Mucosa of descending colon (tissue), 3 donors: ENCODE measurements at regions not wholly inside any gene's neighbourhood (a gene's known extent, or its start where the extent isn't known, plus 50 kb on each side); places are given as distances from the start of the nearest gene placed in this dataset.

ENCODE experiments used
- ATAC-seq: fragments of 200-7000 bp; cut with Tn5 transposase; one replicate; pipeline ENCODE4 v1.9.1; 2020; ENCODE audit warnings: mild to moderate bottlenecking, moderate library complexity
- DNase-seq, 3 donors: peaks; one replicate each; pipeline ENCODE4 v3.0.0-alpha.2; 2020
- H3K36me3 ChIP-seq: fragments of 200-600 bp; one replicate; pipeline ENCODE4 v1.8.0; 2021; ENCODE audit warnings: low read depth, mild to moderate bottlenecking
- H3K4me1 ChIP-seq: fragments of 200-600 bp; one replicate; pipeline ENCODE4 v1.8.0; 2021; ENCODE audit warnings: low read depth, mild to moderate bottlenecking
- H3K4me3 ChIP-seq: fragments of 200-600 bp; one replicate; pipeline ENCODE4 v1.8.0; 2021; ENCODE audit warnings: mild to moderate bottlenecking
- H3K9me3 ChIP-seq: fragments of 200-600 bp; one replicate; pipeline ENCODE4 v1.8.0; 2021; ENCODE audit warnings: mild to moderate bottlenecking
- intact Hi-C, 2 donors: fragments of 100-400 bp; cut with DNase I in 1 of 2; cut with micrococcal nuclease in 1 of 2; formaldehyde crosslinking; loops; one replicate each; pipeline versions ENCODE4 v1.11.0 to v1.11.1; 2022; cut with DNase I, micrococcal nuclease
- TF ChIP-seq, protein P1 (sequence below): fragments of 200-600 bp; IDR thresholded peaks from one replicate; pipeline ENCODE4 v1.8.0; 2022; ENCODE audit warnings: antibody characterized with exemption, mild to moderate bottlenecking
- donor health status: DM: no; HTN: no; CAD: no; lungs with moderate emphysema.
- donor health status: DM: no; HTN: no; CAD: no.
- donor health status: DM: no; HTN: yes; CAD: no.

DNA sequence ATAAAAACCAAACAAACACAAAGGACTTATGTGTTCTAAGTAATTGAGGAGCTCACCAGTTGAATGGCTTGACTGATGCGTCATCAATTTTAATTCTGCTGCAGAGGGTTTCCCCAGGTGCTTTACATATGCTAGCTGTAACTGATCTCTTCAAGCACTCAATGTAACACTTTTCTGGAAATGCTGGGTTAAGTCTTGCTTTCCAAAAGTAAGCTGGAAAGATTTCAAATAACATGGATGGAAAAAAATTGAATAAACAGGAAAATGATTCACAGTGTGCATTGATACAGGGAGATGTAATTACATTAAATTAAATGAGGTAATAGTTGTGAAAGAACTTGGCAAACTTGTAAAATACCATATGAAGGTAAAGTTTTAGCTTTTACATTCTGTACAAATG lies 186.7 kb upstream of the WDFY3 start:
- no peak for DNase-seq
- intact Hi-C loops = no loop called here
- Histone ChIP-seq H3K36me3 (no peaks in the 10 kb centered on the region), H3K9me3 (no peaks in the 10 kb centered on the region), H3K4me3 (no peak overlapping the region), H3K4me1 (no peaks in the 10 kb centered on the region)
- TF ChIP-seq, protein P1, sequence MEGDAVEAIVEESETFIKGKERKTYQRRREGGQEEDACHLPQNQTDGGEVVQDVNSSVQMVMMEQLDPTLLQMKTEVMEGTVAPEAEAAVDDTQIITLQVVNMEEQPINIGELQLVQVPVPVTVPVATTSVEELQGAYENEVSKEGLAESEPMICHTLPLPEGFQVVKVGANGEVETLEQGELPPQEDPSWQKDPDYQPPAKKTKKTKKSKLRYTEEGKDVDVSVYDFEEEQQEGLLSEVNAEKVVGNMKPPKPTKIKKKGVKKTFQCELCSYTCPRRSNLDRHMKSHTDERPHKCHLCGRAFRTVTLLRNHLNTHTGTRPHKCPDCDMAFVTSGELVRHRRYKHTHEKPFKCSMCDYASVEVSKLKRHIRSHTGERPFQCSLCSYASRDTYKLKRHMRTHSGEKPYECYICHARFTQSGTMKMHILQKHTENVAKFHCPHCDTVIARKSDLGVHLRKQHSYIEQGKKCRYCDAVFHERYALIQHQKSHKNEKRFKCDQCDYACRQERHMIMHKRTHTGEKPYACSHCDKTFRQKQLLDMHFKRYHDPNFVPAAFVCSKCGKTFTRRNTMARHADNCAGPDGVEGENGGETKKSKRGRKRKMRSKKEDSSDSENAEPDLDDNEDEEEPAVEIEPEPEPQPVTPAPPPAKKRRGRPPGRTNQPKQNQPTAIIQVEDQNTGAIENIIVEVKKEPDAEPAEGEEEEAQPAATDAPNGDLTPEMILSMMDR = no peak
- ATAC-seq = no peak

DNA sequence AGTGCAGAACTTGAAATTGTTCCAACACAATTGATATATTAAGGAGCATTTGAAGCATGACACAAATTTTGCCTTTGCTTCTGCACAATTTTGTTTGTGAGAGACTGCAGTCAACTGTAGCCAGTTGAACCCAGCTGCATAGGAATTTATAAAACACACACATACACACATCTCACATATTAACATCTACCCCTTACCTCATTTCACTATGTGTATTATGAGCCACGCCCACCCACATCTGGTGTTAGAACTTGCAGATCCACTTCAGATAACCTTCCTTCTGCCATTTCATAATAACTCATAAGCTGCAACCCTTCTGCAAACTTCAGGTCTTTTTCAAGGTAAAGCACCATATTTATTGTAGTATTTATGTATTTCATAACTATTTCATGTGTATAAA lies 188.1 kb upstream of the WDFY3 start:
- no peak for DNase-seq
- no peak overlapping the region for H3K4me3 ChIP-seq
- no peaks in the 10 kb centered on the region for H3K36me3 ChIP-seq
- intact Hi-C loops = no loop called here
- H3K4me1 ChIP-seq = no peaks in the 10 kb centered on the region
- TF ChIP-seq, protein P1 = no peak
- ATAC-seq = no peak
- H3K9me3 ChIP-seq = no peaks in the 10 kb centered on the region

DNA sequence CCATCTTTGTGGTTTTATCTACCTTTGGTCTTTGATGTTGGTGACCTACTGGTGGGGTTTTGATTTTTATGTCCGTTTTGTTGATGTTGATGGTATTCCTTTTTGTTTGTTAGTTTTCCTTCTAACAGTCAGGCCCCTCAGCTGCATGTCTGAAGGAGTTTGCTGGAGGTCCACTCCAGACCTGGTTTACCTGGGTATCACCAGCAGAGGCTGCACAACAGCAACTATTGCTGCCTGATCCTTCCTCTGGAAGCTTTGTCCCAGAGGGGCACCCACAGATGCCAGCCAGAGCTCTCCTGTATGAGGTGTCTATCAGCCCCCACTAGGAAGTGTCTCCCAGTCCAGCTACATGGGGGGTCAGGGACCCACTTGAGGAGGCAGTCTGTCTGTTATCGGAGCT lies 199.3 kb upstream of the WDFY3 start:
- H3K36me3 ChIP-seq = no peaks in the 10 kb centered on the region
- ATAC-seq (no peak), DNase-seq (peak in 1 of 3 donors; percentile 21)
- no peak overlapping the region for H3K4me3 ChIP-seq
- no peaks in the 10 kb centered on the region for H3K9me3 ChIP-seq
- H3K4me1 ChIP-seq = no peaks in the 10 kb centered on the region
- TF ChIP-seq, protein P1 = no peak
- intact Hi-C loops = no loop called here

DNA sequence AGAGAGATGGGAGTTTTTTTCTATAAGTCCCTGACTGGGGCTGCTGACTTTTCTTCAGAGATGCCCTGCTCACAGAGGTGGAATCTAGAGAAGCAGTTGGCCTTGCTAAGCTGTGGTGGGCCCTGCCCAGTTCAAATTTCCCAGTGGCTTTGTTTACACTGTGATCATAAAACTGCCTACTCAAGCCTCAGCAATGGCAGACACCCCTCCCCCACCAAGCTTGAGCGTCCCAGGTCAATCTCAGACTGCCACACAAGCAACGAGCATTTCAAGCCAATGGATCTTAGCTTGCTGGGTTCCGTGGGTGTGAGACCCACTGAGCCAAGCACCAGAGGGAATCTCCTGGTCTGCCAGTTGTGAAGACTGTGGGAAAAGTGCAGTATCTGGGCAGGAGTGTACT lies 199.8 kb upstream of the WDFY3 start:
- ATAC-seq (peak; percentile 61), DNase-seq (peak in 2 of 3 donors; percentile 61 to 81)
- intact Hi-C loops = no loop called here
- H3K9me3 ChIP-seq = no peaks in the 10 kb centered on the region
- H3K4me1 ChIP-seq = no peaks in the 10 kb centered on the region
- no peak overlapping the region for H3K4me3 ChIP-seq
- TF ChIP-seq, protein P1 = no peak
- no peaks in the 10 kb centered on the region for H3K36me3 ChIP-seq

DNA sequence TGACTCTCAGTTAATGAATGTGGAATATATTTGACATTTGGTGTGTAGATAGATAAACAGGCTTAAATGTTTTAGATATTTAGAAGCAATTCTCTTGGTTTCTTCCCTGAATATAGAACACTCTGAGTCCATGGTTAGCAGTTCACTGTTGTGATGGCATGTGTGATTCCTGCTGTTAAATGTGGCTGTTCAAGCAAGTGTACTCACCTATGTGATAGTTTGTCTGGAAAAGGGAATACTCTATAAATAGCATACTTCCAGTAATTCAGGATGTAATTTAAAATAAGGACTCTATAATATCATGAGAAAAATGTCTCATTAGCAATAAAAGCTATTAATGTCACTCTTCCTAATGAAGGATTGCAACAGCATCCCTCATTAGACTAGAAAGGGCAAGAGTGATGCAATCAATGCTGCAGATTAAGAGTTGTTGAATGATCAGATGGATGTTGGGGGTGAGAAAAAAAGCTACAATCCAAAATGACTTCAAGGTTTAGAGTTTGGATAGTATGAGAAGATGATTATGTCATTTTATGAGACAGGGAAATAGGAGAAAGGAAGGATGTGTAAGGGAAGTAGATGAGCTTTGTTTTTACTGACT lies 201.8 kb upstream of the WDFY3 start:
- DNase-seq = no peak
- Histone ChIP-seq H3K4me3 (no peak overlapping the region), H3K9me3 (no peaks in the 10 kb centered on the region), H3K4me1 (no peaks in the 10 kb centered on the region), H3K36me3 (no peaks in the 10 kb centered on the region)
- TF ChIP-seq, protein P1 = no peak
- intact Hi-C loops = no loop called here
- ATAC-seq = no peak

DNA sequence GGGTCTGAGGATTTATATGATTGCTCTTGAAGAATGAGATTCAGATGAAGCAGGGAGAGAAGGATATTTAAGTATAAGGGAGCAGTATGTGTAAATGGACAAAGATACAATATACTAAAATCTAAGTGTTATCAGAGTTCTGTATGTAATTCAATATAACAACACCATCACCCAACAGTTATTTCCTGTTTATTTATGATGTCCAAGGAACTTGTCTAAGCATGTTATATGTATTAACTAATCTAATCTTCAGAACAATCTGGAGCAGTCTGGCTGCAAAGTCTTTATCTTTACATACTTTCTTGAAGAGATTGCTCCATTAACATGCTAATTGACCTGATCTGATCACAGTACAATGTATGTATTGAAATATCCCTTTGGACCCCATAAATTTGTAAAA lies 203.8 kb upstream of the WDFY3 start:
- no peaks in the 10 kb centered on the region for H3K4me1 ChIP-seq
- no peak for ATAC-seq

More for the DNA sequence above, 203.8 kb upstream of the WDFY3 start:
- Histone ChIP-seq H3K36me3 (no peaks in the 10 kb centered on the region), H3K9me3 (no peaks in the 10 kb centered on the region), H3K4me3 (no peak overlapping the region)
- intact Hi-C loops = no loop called here
- TF ChIP-seq, protein P1 = no peak
- DNase-seq = no peak
